Neural progenitor cell (in vitro differentiated cells): ENCODE measurements at regions not wholly inside any gene's neighbourhood (a gene's known extent, or its start where the extent isn't known, plus 50 kb on each side); places are given as distances from the start of the nearest gene placed in this dataset.

Source experiments
- EZH2 ChIP-seq: fragments of 200-600 bp; sonication (generic); IDR thresholded peaks from 2 replicates; pipeline ENCODE4 v1.6.1; 2017; ENCODE audit warnings: antibody characterized with exemption, mild to moderate bottlenecking, moderate library complexity
- EZH2phosphoT487 ChIP-seq: fragments of 200-600 bp; sonication (generic); IDR thresholded peaks from 2 replicates; pipeline ENCODE4 v1.6.1; 2017; ENCODE audit warnings: antibody characterized with exemption
- TF ChIP-seq, protein P1 (sequence below): fragments of 200-600 bp; sonication (generic); IDR thresholded peaks from 2 replicates; pipeline ENCODE4 v1.5.1; 2017; ENCODE audit warnings: antibody characterized with exemption, mild to moderate bottlenecking

DNA sequence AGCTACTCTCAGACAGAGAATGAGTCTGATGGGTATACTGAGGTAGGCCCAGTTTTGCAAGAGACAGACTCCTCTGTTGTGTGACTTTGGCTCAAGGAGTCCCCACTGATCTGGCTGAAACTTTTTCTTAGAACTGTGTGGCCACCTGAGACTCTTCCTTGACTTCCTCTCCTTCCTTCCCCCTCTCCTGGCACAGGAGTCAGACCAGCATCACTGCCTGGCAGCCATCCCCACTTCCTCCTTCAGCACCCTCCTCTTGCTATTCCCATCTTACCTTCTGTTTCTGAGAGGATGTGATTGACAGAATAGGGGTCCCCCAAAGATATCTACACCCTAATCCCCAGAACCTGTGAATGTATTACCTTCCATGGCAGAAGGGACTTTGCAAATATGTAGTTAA lies 351.1 kb downstream of the MN1 start:
- TF ChIP-seq, protein P1, sequence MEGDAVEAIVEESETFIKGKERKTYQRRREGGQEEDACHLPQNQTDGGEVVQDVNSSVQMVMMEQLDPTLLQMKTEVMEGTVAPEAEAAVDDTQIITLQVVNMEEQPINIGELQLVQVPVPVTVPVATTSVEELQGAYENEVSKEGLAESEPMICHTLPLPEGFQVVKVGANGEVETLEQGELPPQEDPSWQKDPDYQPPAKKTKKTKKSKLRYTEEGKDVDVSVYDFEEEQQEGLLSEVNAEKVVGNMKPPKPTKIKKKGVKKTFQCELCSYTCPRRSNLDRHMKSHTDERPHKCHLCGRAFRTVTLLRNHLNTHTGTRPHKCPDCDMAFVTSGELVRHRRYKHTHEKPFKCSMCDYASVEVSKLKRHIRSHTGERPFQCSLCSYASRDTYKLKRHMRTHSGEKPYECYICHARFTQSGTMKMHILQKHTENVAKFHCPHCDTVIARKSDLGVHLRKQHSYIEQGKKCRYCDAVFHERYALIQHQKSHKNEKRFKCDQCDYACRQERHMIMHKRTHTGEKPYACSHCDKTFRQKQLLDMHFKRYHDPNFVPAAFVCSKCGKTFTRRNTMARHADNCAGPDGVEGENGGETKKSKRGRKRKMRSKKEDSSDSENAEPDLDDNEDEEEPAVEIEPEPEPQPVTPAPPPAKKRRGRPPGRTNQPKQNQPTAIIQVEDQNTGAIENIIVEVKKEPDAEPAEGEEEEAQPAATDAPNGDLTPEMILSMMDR, result no peak
- no peak for TF ChIP-seq EZH2
- TF ChIP-seq EZH2phosphoT487, result no peak
